Calu3 (cell line): ENCODE measurements at regions not wholly inside any gene's neighbourhood (a gene's known extent, or its start where the extent isn't known, plus 50 kb on each side); places are given as distances from the start of the nearest gene placed in this dataset.
A peak's percentile ranks its signal among the peaks of the same experiment; 100 is the strongest.

Experiments used
- BruUV-seq: library from RNA; stranded (reverse); fragments of 400-500 nt; replicated peaks from 2 replicates; lab custom pipeline; 2021; lab: Mats Ljungman, UMichigan
- CTCF ChIA-PET: fragments of 300-600 bp; sonication (Branson Sonifier 250); formaldehyde crosslinking; loops from one replicate; lab custom pipeline; 2022; ENCODE audit warnings: antibody characterized with exemption; lab: Charles Lee
- DNase-seq: peaks from one replicate; pipeline ENCODE4 v3.0.0; 2022
- H3K27ac Mint-ChIP-seq: one replicate; pipeline ENCODE4 v1.8.0; 2022; ENCODE audit warnings: mixed read lengths; ENCODE audit not compliant: unreplicated experiment
- H3K27me3 Mint-ChIP-seq: one replicate; pipeline ENCODE4 v1.8.0; 2022; ENCODE audit warnings: mixed read lengths; ENCODE audit not compliant: unreplicated experiment
- H3K36me3 Mint-ChIP-seq: one replicate; pipeline ENCODE4 v1.8.0; 2022; ENCODE audit warnings: mild to moderate bottlenecking, moderate library complexity, mixed read lengths; ENCODE audit not compliant: insufficient read depth, unreplicated experiment
- H3K4me1 Mint-ChIP-seq: one replicate; pipeline ENCODE4 v1.8.0; 2022; ENCODE audit warnings: mild to moderate bottlenecking, low read depth, mixed read lengths; ENCODE audit not compliant: unreplicated experiment
- H3K4me3 Mint-ChIP-seq: one replicate; pipeline ENCODE4 v1.8.0; 2022; ENCODE audit warnings: mild to moderate bottlenecking, low read depth, moderate library complexity, mixed read lengths; ENCODE audit not compliant: unreplicated experiment
- H3K9me3 Mint-ChIP-seq: one replicate; pipeline ENCODE4 v1.8.0; 2022; ENCODE audit warnings: low read depth, mixed read lengths; ENCODE audit not compliant: unreplicated experiment
- intact Hi-C: fragments of 100-400 bp; cut with micrococcal nuclease; formaldehyde crosslinking; loops from one replicate; pipeline ENCODE4 v1.10.0; 2022; ENCODE audit not compliant: unreplicated experiment
- TF ChIP-seq, protein P1 (sequence below): fragments of 200-600 bp; IDR thresholded peaks from one replicate; pipeline ENCODE4 v1.8.0; 2022; ENCODE audit warnings: antibody characterized with exemption; ENCODE audit not compliant: unreplicated experiment

DNA sequence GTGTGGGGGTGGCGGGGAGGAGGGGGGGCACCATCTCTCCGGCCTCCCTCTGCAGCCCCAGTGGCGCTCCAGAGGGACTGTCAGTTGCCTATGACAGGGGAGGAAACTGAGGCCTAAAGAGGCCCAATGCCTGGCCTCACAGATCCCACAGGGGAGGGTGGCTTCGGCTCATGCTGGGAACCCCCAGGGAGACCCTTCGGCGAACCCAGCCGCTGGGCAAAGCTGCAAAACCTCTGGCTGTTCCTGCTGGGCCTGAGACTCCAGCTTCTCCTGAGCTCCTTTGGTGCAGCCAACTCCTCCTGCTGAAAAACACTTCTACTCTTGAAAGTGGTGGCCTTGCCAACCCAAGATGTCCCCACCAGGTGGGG, 170.1 kb upstream of the RTL1 start:
- TF ChIP-seq, protein P1, sequence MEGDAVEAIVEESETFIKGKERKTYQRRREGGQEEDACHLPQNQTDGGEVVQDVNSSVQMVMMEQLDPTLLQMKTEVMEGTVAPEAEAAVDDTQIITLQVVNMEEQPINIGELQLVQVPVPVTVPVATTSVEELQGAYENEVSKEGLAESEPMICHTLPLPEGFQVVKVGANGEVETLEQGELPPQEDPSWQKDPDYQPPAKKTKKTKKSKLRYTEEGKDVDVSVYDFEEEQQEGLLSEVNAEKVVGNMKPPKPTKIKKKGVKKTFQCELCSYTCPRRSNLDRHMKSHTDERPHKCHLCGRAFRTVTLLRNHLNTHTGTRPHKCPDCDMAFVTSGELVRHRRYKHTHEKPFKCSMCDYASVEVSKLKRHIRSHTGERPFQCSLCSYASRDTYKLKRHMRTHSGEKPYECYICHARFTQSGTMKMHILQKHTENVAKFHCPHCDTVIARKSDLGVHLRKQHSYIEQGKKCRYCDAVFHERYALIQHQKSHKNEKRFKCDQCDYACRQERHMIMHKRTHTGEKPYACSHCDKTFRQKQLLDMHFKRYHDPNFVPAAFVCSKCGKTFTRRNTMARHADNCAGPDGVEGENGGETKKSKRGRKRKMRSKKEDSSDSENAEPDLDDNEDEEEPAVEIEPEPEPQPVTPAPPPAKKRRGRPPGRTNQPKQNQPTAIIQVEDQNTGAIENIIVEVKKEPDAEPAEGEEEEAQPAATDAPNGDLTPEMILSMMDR: no peak

DNA sequence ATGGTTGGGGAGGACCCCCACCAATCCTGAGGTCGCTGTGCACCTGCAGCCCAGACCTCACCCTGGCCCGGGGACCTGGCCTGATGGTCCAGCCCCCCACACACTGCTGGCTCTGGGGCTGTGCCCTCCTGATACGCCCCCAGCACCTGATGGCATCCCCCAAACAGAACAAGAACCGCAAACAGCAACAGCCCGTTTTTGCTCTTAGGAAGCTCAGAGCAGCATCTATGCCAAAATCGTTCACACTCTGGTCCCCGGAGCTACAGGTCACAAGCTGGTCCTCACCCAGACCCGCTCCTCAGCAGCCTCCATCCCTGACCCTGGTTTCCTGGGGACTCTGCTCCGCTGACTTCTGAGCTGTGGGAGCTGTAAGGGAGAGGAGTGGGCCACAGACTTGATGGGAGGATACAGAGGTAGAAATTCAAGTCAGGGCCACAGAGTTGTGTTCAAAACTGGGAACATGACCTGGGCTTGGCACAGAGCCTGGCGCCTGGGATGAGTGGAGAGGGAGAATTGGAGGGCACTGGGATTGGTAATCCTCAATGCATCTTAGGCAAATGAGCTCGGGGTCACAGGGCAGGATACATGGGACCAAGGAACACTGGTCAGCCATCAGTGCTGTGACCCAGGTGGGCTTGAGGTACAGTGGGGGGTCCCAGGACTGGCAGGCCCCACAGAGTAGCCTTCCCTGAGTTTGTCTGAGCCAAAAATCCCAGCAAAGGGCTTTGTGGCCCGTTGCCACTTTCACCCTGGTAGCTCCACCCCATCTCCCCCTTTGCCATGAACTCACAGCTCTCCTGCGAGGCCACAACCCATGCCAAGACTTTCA, 170.9 kb upstream of the RTL1 start:
- Mint-ChIP-seq H3K4me1 (peaks cover 9% of the 10 kb centered on the region), H3K4me3 (no peak overlapping the region), H3K27me3 (no peaks in the 10 kb centered on the region), H3K36me3 (no peaks in the 10 kb centered on the region), H3K27ac (no peak overlapping the region), H3K9me3 (no peaks in the 10 kb centered on the region)
- no TSS peak for BruUV-seq
- DNase-seq: no peak
- intact Hi-C loops: no loop called here
- CTCF ChIA-PET: no interaction called here
- TF ChIP-seq, protein P1: no peak

More for the DNA sequence above, 170.1 kb upstream of the RTL1 start:
- peaks cover 9% of the 10 kb centered on the region for H3K4me1 Mint-ChIP-seq
- DNase-seq: no peak
- peak overlapping the region; percentile 34 for H3K4me3 Mint-ChIP-seq
- no peaks in the 10 kb centered on the region for H3K36me3 Mint-ChIP-seq
- H3K27ac Mint-ChIP-seq: peak overlapping the region; percentile 47
- intact Hi-C loops: loop anchor here (2.0 kb wide), 1 partner anchor 85 kb away; no protein-coding TSS in a partner anchor
- BruUV-seq: no TSS peak
- H3K27me3 Mint-ChIP-seq: no peaks in the 10 kb centered on the region
- CTCF ChIA-PET: interaction anchor here (0.5 to 0.7 kb wide), 4 partner anchors 14 to 145 kb away, joined by 3 to 6 read pairs (median 3); no protein-coding TSS in a partner anchor
- no peaks in the 10 kb centered on the region for H3K9me3 Mint-ChIP-seq

DNA sequence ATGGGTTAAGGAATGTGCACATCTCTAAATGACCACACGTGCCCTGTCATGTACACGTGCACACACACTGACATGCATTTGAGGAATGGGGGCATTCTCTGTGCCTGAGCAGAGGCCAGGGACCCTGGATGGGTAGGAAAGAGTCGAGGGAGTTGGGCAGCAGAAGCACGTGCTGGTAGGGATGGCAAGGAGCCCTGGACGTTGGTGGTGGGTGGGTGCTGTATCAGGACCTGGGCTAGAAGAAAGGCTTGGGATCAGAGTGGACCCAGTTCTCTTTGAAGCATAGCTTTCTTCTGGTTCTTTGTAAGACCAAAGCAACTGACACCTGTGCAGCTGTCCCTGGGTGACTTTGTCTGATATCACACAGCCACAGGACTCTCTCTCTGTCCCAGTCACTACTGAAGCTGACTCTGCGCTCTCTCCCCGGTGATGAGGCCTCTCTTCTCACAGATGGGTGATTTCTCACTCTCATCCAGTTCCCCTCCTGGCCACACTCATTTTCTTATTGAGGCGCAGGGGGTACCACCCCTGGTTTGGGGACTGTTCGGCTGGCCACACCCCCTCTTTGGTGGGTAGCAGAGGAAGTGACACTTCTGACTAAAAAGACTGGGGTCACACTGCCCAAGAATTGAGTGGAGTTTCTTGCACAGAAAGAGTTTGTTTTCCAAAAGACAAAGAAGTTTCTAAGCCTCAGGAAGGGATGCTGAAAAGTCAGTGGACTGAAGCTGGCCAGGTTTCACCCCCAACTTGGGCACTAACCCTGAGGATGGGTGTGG, 171.7 kb upstream of the RTL1 start:
- H3K27me3 Mint-ChIP-seq: no peaks in the 10 kb centered on the region
- CTCF ChIA-PET: no interaction called here
- H3K27ac Mint-ChIP-seq: no peak overlapping the region
- no peak overlapping the region for H3K4me3 Mint-ChIP-seq
- H3K9me3 Mint-ChIP-seq: no peaks in the 10 kb centered on the region
- H3K36me3 Mint-ChIP-seq: no peaks in the 10 kb centered on the region
- no TSS peak for BruUV-seq
- H3K4me1 Mint-ChIP-seq: peaks cover 9% of the 10 kb centered on the region
- TF ChIP-seq, protein P1: no peak
- no peak for DNase-seq
- intact Hi-C loops: no loop called here

DNA sequence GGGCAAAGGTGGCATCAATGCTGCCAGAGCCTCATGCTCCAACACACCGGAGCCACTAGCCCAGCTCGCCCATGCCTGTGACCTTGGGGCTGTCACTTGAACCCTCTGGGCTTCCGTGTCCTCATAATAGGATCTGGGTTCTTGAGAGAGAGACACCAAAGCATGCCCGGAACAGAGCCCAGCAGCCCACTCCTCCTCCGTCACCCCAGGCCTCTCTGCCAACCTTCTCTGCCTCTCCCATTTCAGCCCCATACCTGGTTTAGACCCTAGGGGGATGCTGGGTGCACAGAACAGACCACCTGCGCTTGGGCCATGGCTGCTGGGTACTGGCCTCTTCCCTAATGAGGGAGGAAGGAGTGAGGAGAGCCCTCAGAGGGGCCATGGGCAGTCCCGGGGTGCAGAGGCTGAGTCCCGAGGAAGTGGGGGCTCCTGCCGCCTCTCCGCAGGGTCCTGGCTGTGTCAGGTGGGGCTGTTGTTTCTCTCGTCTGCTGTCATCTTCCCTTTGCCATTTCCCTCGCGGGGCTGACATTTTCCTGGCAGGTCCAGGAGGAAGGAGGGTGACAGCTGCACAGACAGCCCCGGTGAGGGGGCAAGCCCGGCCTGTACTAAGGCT, 172.4 kb upstream of the RTL1 start:
- Mint-ChIP-seq H3K4me1 (peaks cover 9% of the 10 kb centered on the region), H3K27me3 (no peaks in the 10 kb centered on the region), H3K27ac (no peak overlapping the region), H3K36me3 (no peaks in the 10 kb centered on the region), H3K4me3 (no peak overlapping the region), H3K9me3 (no peaks in the 10 kb centered on the region)
- DNase-seq: no peak
- no TSS peak for BruUV-seq
- intact Hi-C loops: no loop called here
- TF ChIP-seq, protein P1: no peak
- CTCF ChIA-PET: no interaction called here
